ENCODE measurements at regions not wholly inside any gene's neighbourhood (a gene's known extent, or its start where the extent isn't known, plus 50 kb on each side); places are given as distances from the start of the nearest gene placed in this dataset.

GRCh38 chr20:24782801-24783630 is 166.1 kb upstream of the CST7 start:
- Histone ChIP-seq H3K36me3 (no peaks in the 10 kb centered on the region), H3K27me3 (no peaks in the 10 kb centered on the region), H3K27ac (no peak overlapping the region), H3K4me1 (no peaks in the 10 kb centered on the region), H3K9ac (ENCODE audit: low read depth in 2 of 2, low read length in 2 of 2) (no peak overlapping the region), H3K4me3 (no peak overlapping the region), H3K9me3 (no peaks in the 10 kb centered on the region)
- no peak for TF ChIP-seq CTCF (IDR thresholded peaks at IDR 0.05)
- intact Hi-C loops (cut with DNase I), result no loop called here
- DNase-seq, result no peak

- no peak for DNase-seq
- intact Hi-C loops (cut with DNase I), result no loop called here
- Histone ChIP-seq H3K27ac (no peak overlapping the region), H3K36me3 (no peaks in the 10 kb centered on the region), H3K27me3 (no peaks in the 10 kb centered on the region), H3K4me3 (no peak overlapping the region), H3K9me3 (no peaks in the 10 kb centered on the region), H3K9ac (ENCODE audit: low read depth in 2 of 2, low read length in 2 of 2) (no peak overlapping the region), H3K4me1 (no peaks in the 10 kb centered on the region)
- TF ChIP-seq CTCF (IDR thresholded peaks at IDR 0.05), result no peak
Measured at GRCh38 chr20:24783631-24784492, 165.2 kb upstream of the CST7 start.

GRCh38 chr20:24784607-24785006 is 164.5 kb upstream of the CST7 start:
- H3K27me3 ChIP-seq, result no peaks in the 10 kb centered on the region
- DNase-seq, result no peak
- no peak overlapping the region for H3K9ac ChIP-seq (ENCODE audit: low read depth in 2 of 2, low read length in 2 of 2)
- H3K36me3 ChIP-seq, result no peaks in the 10 kb centered on the region
- no peaks in the 10 kb centered on the region for H3K4me1 ChIP-seq
- TF ChIP-seq CTCF (IDR thresholded peaks at IDR 0.05), result no peak
- H3K9me3 ChIP-seq, result no peaks in the 10 kb centered on the region
- intact Hi-C loops (cut with DNase I), result no loop called here
- no peak overlapping the region for H3K4me3 ChIP-seq
- H3K27ac ChIP-seq, result no peak overlapping the region

GRCh38 chr20:24785141-24786110 is 163.6 kb upstream of the CST7 start:
- no peak overlapping the region for H3K27ac ChIP-seq
- no peak for TF ChIP-seq CTCF (IDR thresholded peaks at IDR 0.05)
- DNase-seq, result no peak
- no peak overlapping the region for H3K9ac ChIP-seq (ENCODE audit: low read depth in 2 of 2, low read length in 2 of 2)
- H3K9me3 ChIP-seq, result no peaks in the 10 kb centered on the region
- H3K4me3 ChIP-seq, result no peak overlapping the region
- H3K4me1 ChIP-seq, result no peaks in the 10 kb centered on the region
- H3K36me3 ChIP-seq, result no peaks in the 10 kb centered on the region
- no peaks in the 10 kb centered on the region for H3K27me3 ChIP-seq
- intact Hi-C loops (cut with DNase I), result no loop called here

GRCh38 chr20:24786111-24786495 is 163.0 kb upstream of the CST7 start:
- Histone ChIP-seq H3K27me3 (no peaks in the 10 kb centered on the region), H3K4me3 (no peak overlapping the region), H3K4me1 (no peaks in the 10 kb centered on the region), H3K36me3 (no peaks in the 10 kb centered on the region), H3K9ac (ENCODE audit: low read depth in 2 of 2, low read length in 2 of 2) (no peak overlapping the region), H3K9me3 (no peaks in the 10 kb centered on the region), H3K27ac (no peak overlapping the region)
- DNase-seq, result no peak
- TF ChIP-seq CTCF (IDR thresholded peaks at IDR 0.05), result no peak
- intact Hi-C loops (cut with DNase I), result no loop called here
